SK-N-MC (cell line): ENCODE measurements at regions not wholly inside any gene's neighbourhood (a gene's known extent, or its start where the extent isn't known, plus 50 kb on each side); places are given as distances from the start of the nearest gene placed in this dataset.

ENCODE experiments used
- EZH2 ChIP-seq: fragments of 200-600 bp; sonication (generic); IDR thresholded peaks from one replicate; pipeline ENCODE4 v1.6.1; 2017; ENCODE audit warnings: antibody characterized with exemption
- FOXP2 ChIP-seq: optimal IDR thresholded peaks from 2 replicates; pipeline ENCODE3; 2011; ENCODE audit warnings: mild to moderate bottlenecking, moderate library complexity; ENCODE audit not compliant: insufficient read depth; ENCODE audit errors: extremely low read length, control extremely low read depth
- POLR2AphosphoS5 ChIP-seq: IDR thresholded peaks from 2 replicates; pipeline ENCODE4 v1.6.1; 2012; ENCODE audit warnings: mild to moderate bottlenecking, low read depth, low read length, borderline replicate concordance

DNA sequence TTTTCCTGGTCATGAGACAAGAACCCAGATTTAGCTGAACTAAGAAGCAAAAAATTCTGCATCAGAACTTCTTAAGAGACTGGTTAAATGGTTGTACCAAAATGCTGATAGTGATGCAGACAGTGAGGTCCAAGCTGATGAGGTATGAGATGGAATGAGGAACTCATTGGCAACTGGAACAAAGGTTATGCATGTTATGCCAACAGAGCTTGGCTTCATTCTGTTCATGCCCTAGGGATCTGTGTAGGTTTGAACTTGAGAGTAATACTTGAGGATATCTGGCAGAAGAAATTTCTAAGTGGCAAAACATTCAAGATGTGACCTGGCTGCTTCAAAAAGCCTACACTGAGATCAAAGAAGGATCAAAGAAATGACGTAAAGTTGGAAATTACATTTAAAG, 398.0 kb downstream of the FSCB start:
- no peak for TF ChIP-seq EZH2
- TF ChIP-seq POLR2AphosphoS5: no peak
- TF ChIP-seq FOXP2: no peak
